CD4-positive, alpha-beta T cell treated with Interleukin-15 for 4 hours (primary cell): ENCODE measurements at regions not wholly inside any gene's neighbourhood (a gene's known extent, or its start where the extent isn't known, plus 50 kb on each side); places are given as distances from the start of the nearest gene placed in this dataset.

Source experiments
- DNase-seq: peaks from one replicate; pipeline ENCODE4 v3.0.0-alpha.2; 2020; ENCODE audit warnings: low spot score

DNA sequence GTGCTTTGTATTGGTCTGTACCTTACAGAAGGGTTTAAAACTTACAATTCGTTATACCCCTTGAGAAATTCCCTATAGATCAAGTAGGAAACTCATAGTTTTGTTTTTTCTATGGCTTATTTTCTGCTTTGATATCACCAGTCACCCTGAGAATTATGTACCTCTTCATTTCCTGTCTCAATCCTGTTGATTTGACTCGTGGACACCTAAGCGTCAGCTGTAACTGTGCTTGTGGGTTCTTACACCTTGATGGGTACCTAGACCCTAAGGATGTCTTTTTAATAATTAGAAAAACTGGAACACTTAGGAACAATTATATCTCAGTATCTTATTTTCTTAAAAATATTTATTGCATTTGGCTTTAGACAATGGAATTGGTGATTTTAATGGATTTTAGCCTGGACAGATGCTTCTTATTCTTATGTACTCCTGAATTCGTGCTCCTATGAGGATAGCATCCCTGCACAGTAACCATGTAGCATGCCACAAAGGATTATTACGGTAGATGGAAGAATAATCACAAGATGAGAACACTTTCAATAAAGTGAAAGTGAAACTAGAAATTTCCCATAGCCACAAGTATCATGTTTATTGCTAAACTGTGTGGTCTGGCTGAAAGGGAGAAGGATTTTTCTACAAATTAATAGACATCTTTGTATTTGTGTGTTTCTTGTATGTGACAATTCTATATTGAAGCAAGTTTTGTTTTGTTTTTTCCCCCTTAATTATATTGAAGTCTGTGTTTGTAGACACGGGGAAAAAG, 1920.3 kb upstream of the WWC1 start:
- no peak for DNase-seq

- no peak for DNase-seq
Measured at GRCh38 chr5:166373817-166374216, 1917.6 kb upstream of the WWC1 start.

GRCh38 chr5:166377756-166378155, 1913.7 kb upstream of the WWC1 start:
- no peak for DNase-seq

DNA sequence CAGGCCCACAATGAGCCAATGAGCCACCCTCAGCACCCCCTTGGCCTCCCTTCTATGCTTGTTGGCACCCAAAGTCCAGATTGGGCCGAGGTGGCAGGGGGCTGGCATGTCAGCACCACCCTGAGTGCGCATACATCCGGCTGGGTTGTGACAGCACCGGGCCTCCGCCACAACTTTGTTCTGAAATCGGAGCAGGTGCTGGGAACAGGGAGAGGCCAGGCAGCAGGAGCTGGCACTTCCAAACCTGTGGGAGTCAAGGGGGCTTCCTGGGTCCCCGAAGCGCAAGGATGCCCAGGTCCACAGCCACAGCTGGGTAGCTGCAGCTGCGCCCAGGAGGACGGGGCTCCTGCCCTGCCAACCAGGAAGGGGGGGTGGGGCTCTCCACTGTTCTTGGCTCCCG, 1911.9 kb upstream of the WWC1 start:
- DNase-seq, result no peak

GRCh38 chr5:166382031-166382430, 1909.4 kb upstream of the WWC1 start:
- no peak for DNase-seq

DNA sequence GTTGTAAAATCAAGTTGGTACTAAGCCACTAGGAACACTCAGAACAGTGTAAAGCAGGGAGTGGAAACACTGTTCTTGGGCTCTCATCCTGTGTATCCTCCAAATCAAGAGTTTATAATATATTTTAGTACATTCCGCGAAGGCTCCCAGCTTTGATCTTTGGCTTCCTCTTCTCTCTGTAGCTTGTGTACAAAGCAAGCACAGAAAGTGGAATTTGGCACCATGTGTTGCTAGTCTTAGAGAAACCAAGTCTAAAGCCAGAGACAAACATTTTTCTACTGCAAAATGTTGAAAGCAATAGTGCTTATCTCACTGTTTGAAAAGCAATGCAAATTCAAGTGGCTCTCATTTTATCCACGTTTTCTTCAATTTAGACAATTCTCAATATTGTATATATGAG, 1893.3 kb upstream of the WWC1 start:
- DNase-seq, result no peak

DNA sequence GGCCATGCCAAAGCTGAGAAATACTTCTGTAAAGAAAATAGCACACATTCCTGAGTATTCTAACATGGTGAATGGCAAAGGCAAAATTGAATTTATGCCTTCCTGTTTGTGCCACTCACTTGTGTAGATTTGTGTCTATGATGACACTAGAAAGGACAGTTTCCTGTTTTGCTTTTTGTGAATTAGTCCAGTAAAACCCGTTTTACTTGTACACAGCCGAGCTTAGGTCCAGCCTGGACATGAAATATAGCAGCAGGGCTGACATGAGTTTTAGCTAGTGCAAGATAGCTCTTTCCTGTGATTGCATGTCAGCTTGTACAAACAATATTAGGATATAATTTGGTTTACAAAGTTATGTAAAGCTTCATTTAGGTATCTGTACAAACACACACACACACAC, 1891.7 kb upstream of the WWC1 start:
- no peak for DNase-seq

- no peak for DNase-seq
Measured at GRCh38 chr5:166401391-166401790, 1890.1 kb upstream of the WWC1 start.

GRCh38 chr5:166412191-166412590, 1879.3 kb upstream of the WWC1 start:
- DNase-seq, result no peak

GRCh38 chr5:166427211-166427610, 1864.2 kb upstream of the WWC1 start:
- DNase-seq, result no peak

DNA sequence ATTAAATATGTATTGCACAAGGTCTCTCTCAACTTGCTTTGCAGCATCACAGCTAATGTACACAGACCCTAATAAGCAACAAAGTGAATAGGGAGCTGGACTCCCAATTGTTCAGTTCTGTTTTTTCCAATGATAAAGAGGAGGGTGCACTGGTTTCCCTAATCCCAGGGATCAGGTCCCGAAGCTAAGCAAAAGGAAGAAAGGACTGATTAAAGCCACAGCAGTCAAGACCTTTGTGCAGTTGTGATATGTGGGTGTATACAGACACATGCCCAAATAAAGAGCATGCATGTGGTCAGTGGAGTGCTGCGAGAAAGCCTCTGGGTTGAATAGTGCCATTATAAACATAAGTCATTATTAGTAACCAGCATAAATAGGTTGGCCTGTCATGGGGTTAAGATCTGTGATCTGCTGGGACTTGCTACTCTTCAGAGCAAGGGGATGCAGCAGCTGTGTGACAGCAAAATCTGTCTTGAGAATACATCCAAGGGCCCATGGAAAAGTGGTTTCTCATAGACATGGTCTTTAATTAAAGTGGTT, 1863.1 kb upstream of the WWC1 start:
- no peak for DNase-seq

GRCh38 chr5:166430491-166431319, 1860.7 kb upstream of the WWC1 start:
- DNase-seq, result no peak

DNA sequence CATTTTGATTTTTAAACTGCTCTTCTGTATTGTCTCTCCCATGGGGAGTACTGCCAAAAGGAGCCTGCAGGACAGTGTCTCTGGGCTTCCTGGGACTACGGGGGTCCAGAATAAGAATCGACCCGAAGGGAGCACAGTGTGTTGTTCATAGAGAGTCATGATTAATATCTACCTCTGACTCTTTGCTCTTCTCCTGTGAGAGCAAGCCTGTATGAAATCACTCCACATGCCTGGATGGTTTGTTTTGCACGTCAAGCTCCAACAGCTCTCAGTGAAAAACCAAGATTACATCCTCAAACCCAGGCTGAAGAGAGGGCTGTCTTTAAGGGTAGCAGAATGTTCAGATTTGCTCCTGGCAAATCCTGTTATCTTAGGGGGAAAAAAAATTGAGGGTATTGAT, 1860.0 kb upstream of the WWC1 start:
- no peak for DNase-seq

DNA sequence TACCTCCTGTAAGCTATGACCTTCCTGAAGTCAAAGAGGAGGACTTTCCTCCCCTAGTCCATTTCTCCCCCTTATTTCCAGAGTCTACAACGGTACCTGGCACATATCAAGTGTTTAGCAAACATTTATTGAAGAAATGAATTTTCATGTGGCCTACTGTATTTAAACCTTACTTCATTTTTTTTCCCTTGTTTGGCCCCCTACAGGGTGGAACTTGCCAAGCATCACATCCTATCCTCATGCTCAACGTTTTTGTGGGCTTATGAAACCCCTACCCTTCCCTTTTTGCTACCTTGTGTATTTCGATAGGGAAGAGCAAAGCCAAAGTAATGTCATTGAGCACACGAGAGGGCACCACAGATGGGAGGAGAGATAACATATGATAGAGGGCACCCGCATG, 1857.8 kb upstream of the WWC1 start:
- DNase-seq, result no peak

DNA sequence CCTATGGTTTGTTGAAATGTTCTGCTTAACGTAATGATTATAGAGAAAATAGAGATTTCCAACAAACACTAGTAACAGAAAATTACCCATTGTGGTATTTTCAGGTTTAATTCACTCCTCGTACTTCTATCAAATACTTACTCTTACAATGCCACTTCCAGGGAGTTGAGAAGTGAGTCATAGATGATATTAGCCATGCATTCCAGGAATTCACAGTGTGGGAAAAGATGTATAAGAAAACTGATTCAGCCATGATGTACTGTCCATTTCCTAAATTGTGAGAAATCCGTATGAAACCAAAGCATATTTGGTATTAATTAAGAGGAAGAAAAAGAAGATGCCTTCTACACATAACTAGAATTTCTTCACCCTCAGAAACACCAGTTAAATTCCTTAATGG, 1854.6 kb upstream of the WWC1 start:
- no peak for DNase-seq

- DNase-seq, result no peak
Measured at GRCh38 chr5:166486348-166486747, 1805.1 kb upstream of the WWC1 start.

- DNase-seq, result no peak
Measured at GRCh38 chr5:166488560-166488959, 1802.9 kb upstream of the WWC1 start.

DNA sequence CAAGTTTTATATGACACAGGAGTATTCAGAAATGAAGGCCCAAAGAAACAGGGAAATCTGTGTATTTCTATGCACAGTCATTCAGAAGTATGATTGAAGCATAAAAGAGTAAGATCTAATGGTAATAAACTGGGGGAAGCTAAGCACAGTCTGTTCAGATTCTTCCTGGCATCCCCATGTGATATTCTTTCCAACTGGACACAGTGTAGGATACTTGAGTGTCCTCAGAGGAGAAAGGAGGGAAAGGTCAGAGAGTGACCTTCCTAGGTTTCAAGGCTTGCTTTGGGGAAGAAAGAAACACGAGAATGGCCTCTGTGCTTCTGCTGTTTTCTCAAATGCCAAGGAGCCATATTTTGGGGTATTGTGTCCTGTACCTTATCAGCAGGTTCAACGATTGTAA, 1798.4 kb upstream of the WWC1 start:
- no peak for DNase-seq

DNA sequence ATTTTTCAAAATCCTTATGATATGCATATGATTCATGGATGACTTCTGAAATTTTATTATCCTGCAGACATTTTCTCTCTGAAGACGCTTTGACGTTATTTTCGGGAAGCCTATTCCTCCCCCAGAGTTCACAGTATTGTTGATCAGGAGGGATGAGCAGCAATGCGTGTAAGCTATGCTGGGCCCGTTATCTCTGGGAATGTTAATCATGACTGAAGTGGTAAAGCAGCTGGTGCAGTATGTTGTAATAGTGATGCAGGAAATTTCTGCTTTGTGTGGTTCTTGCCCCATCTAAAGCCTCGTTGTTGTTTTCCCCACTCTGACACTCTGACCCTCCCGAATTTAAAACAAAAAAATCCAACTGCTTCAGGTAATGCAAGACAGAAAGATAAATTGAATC, 1797.8 kb upstream of the WWC1 start:
- DNase-seq, result no peak

DNA sequence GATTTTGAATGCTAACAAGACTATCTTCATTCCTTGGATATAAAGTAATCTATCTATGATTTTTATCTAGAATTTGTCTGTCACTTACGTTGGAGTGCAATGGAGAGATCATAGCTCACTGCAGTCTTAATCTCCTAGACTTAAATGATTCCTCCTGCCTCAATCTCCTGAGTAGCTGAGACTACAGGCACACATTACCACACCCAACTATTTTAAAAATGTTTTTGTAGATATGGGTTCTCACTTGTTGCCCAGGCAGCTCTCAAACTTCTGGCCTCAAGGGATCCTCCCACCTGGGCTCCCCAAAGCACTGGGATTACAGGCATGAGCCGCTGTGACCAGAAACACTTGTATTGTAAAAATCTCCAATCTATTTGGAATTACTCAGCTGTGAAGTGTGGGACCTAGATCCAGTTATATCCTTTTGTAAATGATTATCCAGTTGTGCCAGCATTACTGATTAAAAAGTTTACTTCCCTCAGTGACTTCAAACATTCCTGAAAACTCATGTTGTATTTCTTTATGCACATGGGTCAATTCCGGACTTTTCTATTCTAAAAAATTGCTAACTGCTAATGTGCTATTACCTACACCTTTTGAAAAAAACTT, 1793.8 kb upstream of the WWC1 start:
- no peak for DNase-seq

DNA sequence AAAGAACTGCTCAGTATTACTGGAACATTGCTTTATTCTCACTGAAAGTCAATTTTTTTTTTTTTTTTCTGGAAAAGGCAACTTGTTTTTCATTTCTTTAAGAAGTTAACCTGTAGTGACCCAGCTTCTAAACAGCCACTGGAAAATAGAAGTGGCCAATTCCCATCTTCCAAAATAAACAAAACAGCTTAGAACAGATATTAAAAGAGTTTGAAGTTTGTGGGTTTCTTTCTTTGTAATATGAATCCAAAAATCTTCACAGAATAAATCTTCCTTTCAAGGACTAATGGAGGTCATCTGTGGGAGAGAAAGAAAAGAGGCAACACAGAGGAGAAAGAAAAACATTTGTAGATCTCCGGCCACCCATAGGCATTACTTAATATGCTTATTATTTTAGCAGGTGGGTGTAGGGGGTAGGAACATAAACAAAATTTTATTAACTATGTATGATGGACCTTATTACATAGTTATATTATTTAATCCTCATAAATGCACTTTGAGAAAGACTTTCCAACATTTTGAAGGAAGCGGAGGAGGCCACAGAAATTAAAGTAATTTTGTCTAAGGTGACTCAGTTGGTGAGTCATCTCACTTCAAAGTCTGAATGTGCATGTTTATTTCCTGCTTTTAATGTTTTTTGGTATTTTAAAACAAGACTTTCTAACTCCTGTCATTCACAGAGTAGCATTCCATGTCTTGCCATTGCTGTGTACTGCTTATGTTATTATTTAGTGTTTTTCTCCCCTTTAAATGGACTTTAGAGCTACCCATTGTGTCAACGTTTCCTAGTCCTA, 1791.8 kb upstream of the WWC1 start:
- DNase-seq, result no peak

DNA sequence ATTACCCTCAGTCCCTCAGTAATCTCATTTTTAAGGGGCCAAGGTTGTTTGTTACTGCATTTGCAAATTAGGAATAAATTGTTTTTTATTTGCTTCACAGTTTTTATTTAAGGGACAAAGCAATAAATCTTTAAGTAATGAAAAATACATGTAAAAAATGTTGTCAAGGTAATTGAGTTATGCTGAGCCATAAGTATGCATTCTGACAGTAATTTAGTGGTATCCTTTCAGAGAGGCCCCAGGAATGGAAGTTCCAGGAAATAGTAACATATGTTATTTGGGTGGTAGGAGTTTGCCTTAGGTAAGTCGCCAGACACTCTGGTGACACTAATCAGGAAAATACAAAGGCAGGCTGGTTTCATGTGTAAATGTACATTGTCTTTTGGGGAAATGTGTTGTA, 1787.9 kb upstream of the WWC1 start:
- no peak for DNase-seq
